A549 (cell line): ENCODE measurements at regions not wholly inside any gene's neighbourhood (a gene's known extent, or its start where the extent isn't known, plus 50 kb on each side); places are given as distances from the start of the nearest gene placed in this dataset.

Experiments used
- ATAC-seq, 2 experiments: fragments of 200-7000 bp in 1 of 2; fragments of >200 bp in 1 of 2; cut with Nextera tagmentation in 1 of 2; cut with Tn5 transposase in 1 of 2; 3 replicates each; pipeline versions ENCODE4 v1.8.0 to v1.9.1; 2018 to 2020; ENCODE audit warnings: mild to moderate bottlenecking in 1 of 2, moderate library complexity in 1 of 2
- CTCF ChIA-PET: fragments of 300-600 bp; sonication (Branson Sonifier 250); formaldehyde crosslinking; extraction: SDS; loops from one replicate; lab custom pipeline; 2021; ENCODE audit warnings: antibody characterized with exemption, inconsistent platforms; lab: Yijun Ruan, JAX
- POLR2A ChIA-PET: fragments of 350-600 bp; formaldehyde crosslinking; extraction: SDS; loops from one replicate; lab custom pipeline; 2021; ENCODE audit warnings: antibody characterized with exemption, inconsistent platforms; lab: Yijun Ruan, JAX
- DNase-seq, 2 experiments: peaks; one replicate each; pipeline versions ENCODE4 v3.0.0 to v3.0.0-alpha.2; 2011 to 2016; ENCODE audit warnings: low read depth in 1 of 2, low spot score in 1 of 2
- FAIRE-seq: peaks from 2 replicates; lab custom pipeline; 2011; peaks lifted over from hg19 to GRCh38; lab: Jason Lieb, UNC
- H3K27ac ChIP-seq, 2 experiments: fragments of >200 bp; sonication (Bioruptor Twin); formaldehyde crosslinking; 3 replicates each; pipeline ENCODE4 v1.5.1; 2016 to 2017
- H3K4me1 ChIP-seq: fragments of >200 bp; sonication (Bioruptor Twin); formaldehyde crosslinking; 3 replicates; pipeline ENCODE4 v1.6.1; 2016
- H3K4me2 ChIP-seq: fragments of >200 bp; sonication (Bioruptor Twin); formaldehyde crosslinking; 3 replicates; pipeline ENCODE4 v1.6.1; 2016
- H3K4me3 ChIP-seq: fragments of >200 bp; sonication (Bioruptor Twin); formaldehyde crosslinking; 3 replicates; pipeline ENCODE4 v1.5.1; 2016
- H3K9me3 ChIP-seq: fragments of >200 bp; sonication (Bioruptor Twin); formaldehyde crosslinking; 3 replicates; pipeline ENCODE4 v1.6.1; 2016
- ATOH8 ChIP-seq: fragments of 250-450 bp; sonication (Bioruptor Pico); IDR thresholded peaks from 2 replicates; pipeline ENCODE4 v1.5.0; 2020; ENCODE audit warnings: low read depth, mild to moderate bottlenecking, moderate library complexity
- CBX8 ChIP-seq: fragments of 200-600 bp; sonication (generic); IDR thresholded peaks from 2 replicates; pipeline ENCODE4 v1.6.1; 2016
- CEBPB ChIP-seq, 2 experiments: fragments of >200 bp in 1 of 2; sonication (Bioruptor Twin) in 1 of 2; formaldehyde crosslinking in 1 of 2; IDR thresholded peaks; 2 replicates each; pipeline ENCODE4 v1.6.1; 2012 to 2016
- CHD4 ChIP-seq: fragments of 200-600 bp; sonication (generic); IDR thresholded peaks from 2 replicates; pipeline ENCODE4 v1.6.1; 2016; ENCODE audit warnings: antibody characterized with exemption, mild to moderate bottlenecking, borderline replicate concordance
- CTCF ChIP-seq: fragments of >200 bp; sonication (Bioruptor Twin); formaldehyde crosslinking; IDR thresholded peaks from 3 replicates; pipeline ENCODE4 v1.5.1; 2016
- E2F6 ChIP-seq: IDR thresholded peaks from 2 replicates; pipeline ENCODE4 v1.6.1; 2012; ENCODE audit warnings: low read depth, borderline replicate concordance
- EHMT2 ChIP-seq: fragments of 200-600 bp; sonication (generic); IDR thresholded peaks from 2 replicates; pipeline ENCODE4 v1.6.1; 2016; ENCODE audit warnings: antibody characterized with exemption, low read depth, mild to moderate bottlenecking, moderate library complexity
- FOSL2 ChIP-seq, 2 experiments: fragments of 450-650 bp in 1 of 2; fragments of >200 bp in 1 of 2; sonication (Bioruptor Twin) in 1 of 2; formaldehyde crosslinking; IDR thresholded peaks; 2 replicates each; pipeline versions ENCODE4 v1.5.0 to v1.6.1; 2016 to 2020; ENCODE audit warnings: mild to moderate bottlenecking in 1 of 2, moderate library complexity in 1 of 2
- FOXS1 ChIP-seq: fragments of 250-450 bp; sonication (Bioruptor Pico); IDR thresholded peaks from 2 replicates; pipeline ENCODE4 v1.5.0; 2020; ENCODE audit warnings: mild to moderate bottlenecking, moderate library complexity
- HEYL ChIP-seq: fragments of 250-450 bp; sonication (Bioruptor Pico); IDR thresholded peaks from 2 replicates; pipeline ENCODE4 v1.8.0; 2021; ENCODE audit warnings: mild to moderate bottlenecking, moderate library complexity
- KDM1A ChIP-seq: fragments of 200-600 bp; sonication (generic); IDR thresholded peaks from 2 replicates; pipeline ENCODE4 v1.6.1; 2016; ENCODE audit warnings: low read depth, mild to moderate bottlenecking
- MAFK ChIP-seq: fragments of 450-650 bp; IDR thresholded peaks from 2 replicates; pipeline ENCODE4 v1.6.1; 2014; ENCODE audit not compliant: partially characterized antibody
- MAX ChIP-seq: IDR thresholded peaks from 2 replicates; pipeline ENCODE4 v1.6.1; 2012
- MAZ ChIP-seq: fragments of 150-350 bp; IDR thresholded peaks from 2 replicates; pipeline ENCODE4 v1.6.1; 2014; ENCODE audit warnings: antibody characterized with exemption, low read depth, low read length, borderline replicate concordance
- MYC ChIP-seq: IDR thresholded peaks from 2 replicates; pipeline ENCODE4 v1.6.1; 2012; ENCODE audit warnings: mild to moderate bottlenecking, inconsistent platforms, low read length, improper control_type of control experiment, borderline replicate concordance
- NFE2L2 ChIP-seq: fragments of 150-350 bp; conservative IDR thresholded peaks from 2 replicates; pipeline ENCODE4 v1.6.1; 2014; ENCODE audit warnings: low read length
- PBX3 ChIP-seq: IDR thresholded peaks from 2 replicates; pipeline ENCODE4 v1.6.1; 2012
- PHF8 ChIP-seq: fragments of 200-600 bp; sonication (generic); IDR thresholded peaks from 2 replicates; pipeline ENCODE4 v1.6.1; 2016; ENCODE audit warnings: low read depth, mild to moderate bottlenecking, antibody characterized with exemption, moderate library complexity, borderline replicate concordance
- POLR2A ChIP-seq: IDR thresholded peaks from 2 replicates; pipeline ENCODE4 v1.6.1; 2012; ENCODE audit warnings: mild to moderate bottlenecking, low read length
- RAD21 ChIP-seq, 2 experiments: fragments of >200 bp in 1 of 2; sonication (Bioruptor Twin) in 1 of 2; formaldehyde crosslinking in 1 of 2; IDR thresholded peaks in 1 of 2; conservative IDR thresholded peaks in 1 of 2; 2 replicates in 1 of 2; 3 replicates in 1 of 2; pipeline ENCODE4 v1.6.1; 2012 to 2018; ENCODE audit warnings: inconsistent platforms in 1 of 2
- RARB ChIP-seq: fragments of 250-450 bp; sonication (Bioruptor Pico); IDR thresholded peaks from 2 replicates; pipeline ENCODE4 v1.8.0; 2021; ENCODE audit warnings: mild to moderate bottlenecking, moderate library complexity
- RFX5 ChIP-seq: fragments of 450-650 bp; IDR thresholded peaks from 2 replicates; pipeline ENCODE4 v1.7.1; 2014; ENCODE audit warnings: antibody characterized with exemption, mild to moderate bottlenecking, moderate library complexity
- SREBF2 ChIP-seq: fragments of 450-650 bp; IDR thresholded peaks from 2 replicates; pipeline ENCODE4 v1.6.1; 2014; ENCODE audit warnings: mild to moderate bottlenecking, moderate library complexity
- TFCP2L1 ChIP-seq: fragments of 250-450 bp; sonication (Bioruptor Pico); IDR thresholded peaks from 2 replicates; pipeline ENCODE4 v1.5.0; 2021; ENCODE audit warnings: mild to moderate bottlenecking
- TP53 ChIP-seq: fragments of 250-450 bp; sonication (Bioruptor Pico); IDR thresholded peaks from 2 replicates; pipeline ENCODE4 v1.5.0; 2021; ENCODE audit warnings: mild to moderate bottlenecking, moderate library complexity
- ZC3H11A ChIP-seq: fragments of 450-650 bp; IDR thresholded peaks from 2 replicates; pipeline ENCODE4 v1.6.1; 2014; ENCODE audit warnings: antibody characterized with exemption, mild to moderate bottlenecking
- ZFP36 ChIP-seq: fragments of 450-650 bp; IDR thresholded peaks from 2 replicates; pipeline ENCODE4 v1.6.1; 2014; ENCODE audit warnings: borderline replicate concordance; ENCODE audit not compliant: partially characterized antibody
- WGBS: methylation state at CpG from one replicate; pipeline ENCODE4 v1.1.6; 2017; ENCODE audit errors: missing lambda C conversion rate; 5-methylcytosine and 5-hydroxymethylcytosine counted together

GRCh38 chrY:21138056-21138758, 372.9 kb upstream of the RBMY1B start:
- ChIA-PET POLR2A (no interaction called here), CTCF (no interaction called here)
- no peak for DNase-seq
- no peaks in the 10 kb centered on the region for H3K4me1 ChIP-seq
- WGBS = 0% methylated on average over 1 of the region's 1 CpG
- H3K4me2 ChIP-seq = no peak overlapping the region
- ATAC-seq = no peak
- H3K27ac ChIP-seq = no peak overlapping the region
- TF ChIP-seq TFCP2L1 = no peak
- TF ChIP-seq NFE2L2 = peak; percentile 42
- no peak overlapping the region for H3K4me3 ChIP-seq
- H3K9me3 ChIP-seq = no peaks in the 10 kb centered on the region
- no peak for FAIRE-seq

- ChIA-PET POLR2A (no interaction called here), CTCF (no interaction called here)
- 0% methylated on average over 1 of the region's 1 CpG for WGBS
- ATAC-seq = no peak
- no peak overlapping the region for H3K4me3 ChIP-seq
- FAIRE-seq = no peak
- no peak for TF ChIP-seq FOXS1 (CRISPR knock-in tag)
- no peak for TF ChIP-seq PHF8
- TF ChIP-seq RARB (CRISPR knock-in tag) = no peak
- no peak for TF ChIP-seq TFCP2L1
- no peak for TF ChIP-seq EHMT2
- no peak for TF ChIP-seq CHD4
- TF ChIP-seq CEBPB (IDR thresholded peaks at IDR 0.05) = no peak
- no peak for TF ChIP-seq E2F6
- TF ChIP-seq MAZ = no peak
- TF ChIP-seq HEYL (CRISPR knock-in tag) = no peak
- TF ChIP-seq RFX5 = no peak
- no peak for TF ChIP-seq CTCF
- TF ChIP-seq, all 56 proteins: peak for 0
- H3K9me3 ChIP-seq = no peaks in the 10 kb centered on the region
- no peak overlapping the region for H3K27ac ChIP-seq
- DNase-seq = no peak
- H3K4me2 ChIP-seq = no peak overlapping the region
- H3K4me1 ChIP-seq = no peaks in the 10 kb centered on the region
Observed at GRCh38 chrY:21146331-21146730, 364.8 kb upstream of the RBMY1B start.

- ChIA-PET CTCF (no interaction called here), POLR2A (no interaction called here)
- TF ChIP-seq TP53 (CRISPR knock-in tag) (no peak), ZC3H11A (no peak), RAD21 (conservative IDR thresholded peaks at IDR 0.05 in 1 of 2, IDR thresholded peaks at IDR 0.05 in 1 of 2) (no peak), CBX8 (no peak), PBX3 (no peak), MYC (no peak), KDM1A (no peak), POLR2A (no peak), MAX (no peak), SREBF2 (no peak), MAFK (no peak), ATOH8 (no peak), ZFP36 (no peak), FOSL2 (IDR thresholded peaks at IDR 0.05) (no peak), FOSL2 (CRISPR knock-in tag; IDR thresholded peaks at IDR 0.05) (no peak), RARB (CRISPR knock-in tag) (no peak)
- no peak for DNase-seq
- Histone ChIP-seq H3K4me1 (no peaks in the 10 kb centered on the region), H3K4me2 (no peak overlapping the region), H3K9me3 (no peaks in the 10 kb centered on the region), H3K4me3 (no peak overlapping the region), H3K27ac (no peak overlapping the region)
- no peak for FAIRE-seq
- no peak for ATAC-seq
Observed at GRCh38 chrY:21149971-21150370, 361.2 kb upstream of the RBMY1B start.
